Smooth muscle cell (in vitro differentiated cells): ENCODE measurements at regions not wholly inside any gene's neighbourhood (a gene's known extent, or its start where the extent isn't known, plus 50 kb on each side); places are given as distances from the start of the nearest gene placed in this dataset.

Experiments
- DNase-seq: peaks from one replicate; lab custom pipeline; 2025; ENCODE audit not compliant: unreplicated experiment; lab: John Stamatoyannopoulos, UW
- H2AFZ ChIP-seq: fragments of 200-600 bp; sonication (generic); 2 replicates; pipeline ENCODE4 v1.6.0; 2016; ENCODE audit warnings: antibody characterized with exemption, low read depth, mild to moderate bottlenecking
- H3F3A ChIP-seq: fragments of 200-600 bp; sonication (generic); 2 replicates; pipeline ENCODE4 v1.6.0; 2017; ENCODE audit warnings: antibody characterized with exemption, low read depth
- H3K27ac ChIP-seq: fragments of 200-600 bp; sonication (generic); 2 replicates; pipeline ENCODE4 v1.5.1; 2016; ENCODE audit warnings: low read depth, mild to moderate bottlenecking
- H3K27me3 ChIP-seq: fragments of 200-600 bp; sonication (generic); 2 replicates; pipeline ENCODE4 v1.6.1; 2016; ENCODE audit warnings: low read depth, mild to moderate bottlenecking
- H3K36me3 ChIP-seq: fragments of 200-600 bp; sonication (generic); 2 replicates; pipeline ENCODE4 v1.5.1; 2016; ENCODE audit warnings: low read depth
- H3K4me1 ChIP-seq: fragments of 200-600 bp; sonication (generic); 2 replicates; pipeline ENCODE4 v1.5.1; 2016; ENCODE audit warnings: low read depth
- H3K4me2 ChIP-seq: fragments of 200-600 bp; sonication (generic); 2 replicates; pipeline ENCODE4 v1.6.0; 2016; ENCODE audit warnings: mild to moderate bottlenecking
- H3K4me3 ChIP-seq: fragments of 200-600 bp; sonication (generic); 2 replicates; pipeline ENCODE4 v1.5.1; 2016; ENCODE audit warnings: mild to moderate bottlenecking
- H3K79me2 ChIP-seq: fragments of 200-600 bp; sonication (generic); 2 replicates; pipeline ENCODE4 v1.6.0; 2016; ENCODE audit warnings: low read depth, mild to moderate bottlenecking
- H3K9ac ChIP-seq: fragments of 200-600 bp; sonication (generic); 2 replicates; pipeline ENCODE4 v1.6.0; 2016; ENCODE audit warnings: low read depth
- H3K9me3 ChIP-seq: fragments of 200-600 bp; sonication (generic); replicated peaks from 2 replicates; pipeline ENCODE4 v1.5.1; 2016; ENCODE audit warnings: low read depth
- H4K20me1 ChIP-seq: fragments of 200-600 bp; sonication (generic); 2 replicates; pipeline ENCODE4 v1.6.0; 2016; ENCODE audit warnings: low read depth
- WGBS: methylation state at CpG from one replicate; pipeline ENCODE4 v1.1.7; 2016; ENCODE audit warnings: low lambda C conversion rate; 5-methylcytosine and 5-hydroxymethylcytosine counted together
- TF ChIP-seq, protein P1 (sequence below): fragments of 200-600 bp; sonication (generic); IDR thresholded peaks from 2 replicates; pipeline ENCODE4 v1.5.1; 2017; ENCODE audit warnings: borderline replicate concordance, mild to moderate bottlenecking, antibody characterized with exemption; ENCODE audit not compliant: insufficient read depth, poor library complexity, severe bottlenecking

DNA sequence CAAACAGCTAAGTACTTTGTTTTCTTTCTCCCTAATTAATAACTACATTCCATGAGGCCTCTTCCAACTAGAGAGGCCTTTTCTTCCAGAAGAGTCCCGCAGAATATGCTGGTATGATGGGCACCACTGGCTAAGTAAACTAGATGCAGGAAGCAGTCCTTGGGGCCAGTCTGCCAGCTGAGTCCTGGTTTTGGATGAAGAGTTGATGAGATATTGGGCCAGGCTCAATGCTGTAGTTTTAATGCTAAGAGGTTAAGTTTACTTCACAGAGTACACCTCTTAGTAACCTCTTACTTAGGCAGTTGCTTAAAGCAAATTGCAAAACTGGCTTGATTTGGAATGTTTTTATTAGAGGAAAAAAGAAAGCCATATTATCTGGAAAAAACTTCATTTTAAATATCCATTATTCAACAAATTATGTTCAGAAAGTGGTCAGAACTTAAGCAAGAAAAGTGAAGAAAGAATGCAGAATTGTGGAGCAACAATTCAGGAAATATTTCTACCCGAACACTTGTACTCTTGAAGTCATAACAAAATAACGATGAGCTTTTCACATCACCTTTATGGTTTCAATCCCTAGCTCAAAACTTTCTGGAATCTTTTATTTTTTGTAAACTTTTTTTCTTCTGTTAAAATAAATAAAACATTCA is 178.4 kb upstream of the CDIN1 start:
- TF ChIP-seq, protein P1, sequence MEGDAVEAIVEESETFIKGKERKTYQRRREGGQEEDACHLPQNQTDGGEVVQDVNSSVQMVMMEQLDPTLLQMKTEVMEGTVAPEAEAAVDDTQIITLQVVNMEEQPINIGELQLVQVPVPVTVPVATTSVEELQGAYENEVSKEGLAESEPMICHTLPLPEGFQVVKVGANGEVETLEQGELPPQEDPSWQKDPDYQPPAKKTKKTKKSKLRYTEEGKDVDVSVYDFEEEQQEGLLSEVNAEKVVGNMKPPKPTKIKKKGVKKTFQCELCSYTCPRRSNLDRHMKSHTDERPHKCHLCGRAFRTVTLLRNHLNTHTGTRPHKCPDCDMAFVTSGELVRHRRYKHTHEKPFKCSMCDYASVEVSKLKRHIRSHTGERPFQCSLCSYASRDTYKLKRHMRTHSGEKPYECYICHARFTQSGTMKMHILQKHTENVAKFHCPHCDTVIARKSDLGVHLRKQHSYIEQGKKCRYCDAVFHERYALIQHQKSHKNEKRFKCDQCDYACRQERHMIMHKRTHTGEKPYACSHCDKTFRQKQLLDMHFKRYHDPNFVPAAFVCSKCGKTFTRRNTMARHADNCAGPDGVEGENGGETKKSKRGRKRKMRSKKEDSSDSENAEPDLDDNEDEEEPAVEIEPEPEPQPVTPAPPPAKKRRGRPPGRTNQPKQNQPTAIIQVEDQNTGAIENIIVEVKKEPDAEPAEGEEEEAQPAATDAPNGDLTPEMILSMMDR: no peak
- Histone ChIP-seq H3K9ac (no peak overlapping the region), H3K4me2 (no peak overlapping the region), H3K79me2 (no peaks in the 10 kb centered on the region), H3K27me3 (no peaks in the 10 kb centered on the region), H3K4me1 (peaks cover 8% of the 10 kb centered on the region), H3K36me3 (no peaks in the 10 kb centered on the region), H2AFZ (no peak overlapping the region), H4K20me1 (no peaks in the 10 kb centered on the region), H3K27ac (no peak overlapping the region), H3F3A (no peaks in the 10 kb centered on the region), H3K9me3 (no peaks in the 10 kb centered on the region), H3K4me3 (no peak overlapping the region)
- DNase-seq: no peak
- 97% methylated on average over 3 of the region's 3 CpGs for WGBS

DNA sequence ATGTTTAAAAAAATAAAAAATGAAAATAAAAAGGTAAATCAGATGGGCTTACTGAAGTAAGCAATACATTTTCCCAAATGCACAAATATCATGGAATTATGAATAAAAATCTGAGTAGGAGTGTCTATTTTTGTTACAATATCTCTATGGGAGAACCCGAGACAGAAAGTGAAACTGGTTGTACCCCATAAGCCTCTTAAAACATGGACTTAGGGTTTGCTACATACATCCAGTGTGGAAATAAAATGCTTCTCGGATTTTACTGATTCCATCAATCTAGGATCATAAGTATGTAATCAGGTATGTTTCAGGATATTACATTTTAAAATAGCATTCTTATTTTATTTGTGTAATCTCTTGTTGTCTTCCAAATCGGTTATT is 177.8 kb upstream of the CDIN1 start:
- 97% methylated on average over 3 of the region's 3 CpGs for WGBS
- no peak overlapping the region for H2AFZ ChIP-seq
- no peaks in the 10 kb centered on the region for H3K9me3 ChIP-seq
- no peak overlapping the region for H3K27ac ChIP-seq
- H3F3A ChIP-seq: no peaks in the 10 kb centered on the region
- no peak for DNase-seq
- no peaks in the 10 kb centered on the region for H3K79me2 ChIP-seq
- H3K36me3 ChIP-seq: no peaks in the 10 kb centered on the region
- H3K4me1 ChIP-seq: peaks cover 8% of the 10 kb centered on the region
- no peaks in the 10 kb centered on the region for H3K27me3 ChIP-seq
- H3K4me3 ChIP-seq: no peak overlapping the region
- H3K9ac ChIP-seq: no peak overlapping the region
- TF ChIP-seq, protein P1: no peak
- H3K4me2 ChIP-seq: no peak overlapping the region
- H4K20me1 ChIP-seq: no peaks in the 10 kb centered on the region

DNA sequence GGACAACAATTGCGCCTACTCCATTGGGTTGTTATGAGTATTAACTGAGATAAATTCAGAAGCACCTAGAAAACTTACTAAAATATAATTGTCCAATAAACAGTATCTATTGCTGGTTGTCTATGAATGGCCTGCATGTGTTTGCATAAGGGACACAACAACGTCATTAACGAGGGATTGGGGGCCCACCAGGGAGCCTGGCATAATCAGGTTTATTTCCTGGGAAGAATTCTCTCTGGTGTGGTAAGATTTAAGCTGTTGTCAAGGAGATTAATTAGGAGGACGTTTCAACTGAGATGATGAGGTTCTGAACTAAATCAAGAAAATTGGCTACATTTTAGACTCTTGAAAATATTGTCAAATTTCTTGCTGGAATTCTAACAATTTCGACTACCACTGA is 176.1 kb upstream of the CDIN1 start:
- Histone ChIP-seq H3F3A (no peaks in the 10 kb centered on the region), H3K27me3 (no peaks in the 10 kb centered on the region), H3K9me3 (no peaks in the 10 kb centered on the region), H3K36me3 (no peaks in the 10 kb centered on the region), H3K4me3 (no peak overlapping the region), H3K4me2 (no peak overlapping the region), H3K27ac (no peak overlapping the region), H2AFZ (no peak overlapping the region), H3K79me2 (no peaks in the 10 kb centered on the region), H3K4me1 (peaks cover 18% of the 10 kb centered on the region), H3K9ac (no peak overlapping the region), H4K20me1 (no peaks in the 10 kb centered on the region)
- TF ChIP-seq, protein P1: no peak
- DNase-seq: no peak
- 73% methylated on average over 5 of the region's 5 CpGs for WGBS

DNA sequence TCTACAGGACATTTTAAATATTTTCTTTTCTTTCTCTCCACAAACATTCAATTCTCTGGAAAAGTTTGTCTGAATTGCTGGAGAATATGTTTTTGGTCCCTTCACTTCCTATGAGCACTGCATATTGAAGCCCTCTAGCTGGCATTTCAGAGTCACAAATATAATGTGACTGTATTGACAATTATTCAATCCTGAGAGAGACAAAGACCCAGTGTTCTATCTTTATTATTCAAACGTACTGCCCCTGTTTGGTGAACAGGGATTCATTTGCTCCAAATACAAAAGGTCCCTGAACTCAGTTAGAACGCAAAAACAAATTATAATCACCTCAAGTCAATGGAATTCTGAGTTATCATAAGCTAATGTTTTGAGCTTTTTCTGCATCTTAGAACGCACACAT is 173.1 kb upstream of the CDIN1 start:
- no peaks in the 10 kb centered on the region for H3K27me3 ChIP-seq
- no peak for DNase-seq
- no peak overlapping the region for H3K9ac ChIP-seq
- H4K20me1 ChIP-seq: no peaks in the 10 kb centered on the region
- 80% methylated on average over 3 of the region's 3 CpGs for WGBS
- no peaks in the 10 kb centered on the region for H3K9me3 ChIP-seq
- H3K79me2 ChIP-seq: no peaks in the 10 kb centered on the region
- TF ChIP-seq, protein P1: no peak
- no peak overlapping the region for H3K4me3 ChIP-seq
- H3K4me2 ChIP-seq: no peak overlapping the region
- H3K4me1 ChIP-seq: peaks cover 18% of the 10 kb centered on the region
- no peak overlapping the region for H3K27ac ChIP-seq
- peak overlapping the region; percentile 22 for H2AFZ ChIP-seq
- no peaks in the 10 kb centered on the region for H3F3A ChIP-seq
- no peaks in the 10 kb centered on the region for H3K36me3 ChIP-seq
